Psoas muscle (tissue), 7 donors: ENCODE measurements at regions not wholly inside any gene's neighbourhood (a gene's known extent, or its start where the extent isn't known, plus 50 kb on each side); places are given as distances from the start of the nearest gene placed in this dataset.

Source experiments
- ATAC-seq, 4 donors: fragments of 200-7000 bp; cut with Tn5 transposase; one replicate each; pipeline ENCODE4 v1.9.1; 2020; ENCODE audit warnings: moderate library complexity in 3 of 4, mild to moderate bottlenecking in 2 of 4
- DNase-seq, 2 donors: peaks; one replicate each; pipeline ENCODE4 v3.0.0-alpha.2; 2020
- H3K27ac ChIP-seq: fragments of 200-600 bp; one replicate; pipeline ENCODE4 v1.8.0; 2022
- H3K27me3 ChIP-seq, 3 donors: fragments of 200-600 bp in 1 of 3; one replicate each; pipeline versions ENCODE4 v1.6.1 to v1.8.0; 2013 to 2022; ENCODE audit warnings: low read length in 2 of 3, mild to moderate bottlenecking in 2 of 3, moderate library complexity in 1 of 3; ENCODE audit not compliant: insufficient read depth in 3 of 3
- H3K36me3 ChIP-seq, 2 donors: fragments of 200-600 bp in 1 of 2; one replicate each; pipeline versions ENCODE4 v1.6.1 to v1.8.0; 2013 to 2022; ENCODE audit warnings: low read depth in 1 of 2, mild to moderate bottlenecking in 1 of 2, moderate library complexity in 1 of 2; ENCODE audit not compliant: insufficient read depth in 1 of 2
- H3K4me1 ChIP-seq: fragments of 200-600 bp; one replicate; pipeline ENCODE4 v1.8.0; 2022
- H3K4me3 ChIP-seq: fragments of 200-600 bp; one replicate; pipeline ENCODE4 v1.8.0; 2022; ENCODE audit warnings: mild to moderate bottlenecking
- H3K9me3 ChIP-seq: fragments of 200-600 bp; one replicate; pipeline ENCODE4 v1.8.0; 2022
- WGBS, 3 donors: extraction: QIAGEN DNeasy Blood & Tissue Kit; methylation state at CpG; one replicate each; pipeline versions ENCODE4 v1.1.6 to v1.1.7; 2013; 5-methylcytosine and 5-hydroxymethylcytosine counted together
- intact Hi-C, 2 donors: fragments of 100-400 bp; cut with DNase I; formaldehyde crosslinking; loops; one replicate each; pipeline versions ENCODE4 v1.11.0 to v1.14.2; 2022
- TF ChIP-seq, protein P1 (sequence below): fragments of 200-600 bp; IDR thresholded peaks from one replicate; pipeline ENCODE4 v1.8.0; 2022; ENCODE audit warnings: antibody characterized with exemption
- donor health status: healthy with polysubstance abuse.
- donor health status: DM: no; HTN: no; CAD: no; lungs with moderate emphysema.
- donor health status: Bipolar disorder and iron deficiency.
- donor health status: healthy.
- donor health status: DM: yes; HTN: yes; CAD: no.
- donor health status: DM: no; HTN: no; CAD: no.
- donor health status: DM: yes; HTN: yes; CAD: no.

DNA sequence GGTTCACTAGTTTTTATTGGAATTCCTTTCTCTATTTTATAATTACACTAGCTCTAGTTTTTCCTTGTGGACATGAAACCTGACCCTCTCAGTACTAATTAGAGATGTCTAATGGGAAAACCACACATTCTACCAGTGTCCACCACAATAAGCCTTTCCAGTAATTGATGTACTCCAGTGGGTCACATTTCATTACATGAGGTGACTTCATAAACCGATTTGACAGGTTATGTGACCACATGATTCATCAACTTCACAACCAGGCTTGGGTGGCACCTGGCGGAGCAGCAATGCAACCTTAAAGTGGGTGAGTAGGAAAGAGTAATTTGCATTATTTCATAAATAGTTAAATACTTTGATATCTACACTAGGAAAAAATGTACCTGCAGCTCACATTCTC, 284.2 kb upstream of the ADAMTS16 start:
- Histone ChIP-seq H3K4me1 (no peaks in the 10 kb centered on the region), H3K36me3 (no peaks in the 10 kb centered on the region), H3K27ac (no peak overlapping the region), H3K27me3 (no peaks in the 10 kb centered on the region), H3K9me3 (no peaks in the 10 kb centered on the region), H3K4me3 (no peak overlapping the region)
- no peak for DNase-seq
- intact Hi-C loops, result no loop called here
- no peak for ATAC-seq
- WGBS, 3 donors, result 67 to 77% (median 76%) methylated on average over 2 of the region's 2 CpGs
- TF ChIP-seq, protein P1, sequence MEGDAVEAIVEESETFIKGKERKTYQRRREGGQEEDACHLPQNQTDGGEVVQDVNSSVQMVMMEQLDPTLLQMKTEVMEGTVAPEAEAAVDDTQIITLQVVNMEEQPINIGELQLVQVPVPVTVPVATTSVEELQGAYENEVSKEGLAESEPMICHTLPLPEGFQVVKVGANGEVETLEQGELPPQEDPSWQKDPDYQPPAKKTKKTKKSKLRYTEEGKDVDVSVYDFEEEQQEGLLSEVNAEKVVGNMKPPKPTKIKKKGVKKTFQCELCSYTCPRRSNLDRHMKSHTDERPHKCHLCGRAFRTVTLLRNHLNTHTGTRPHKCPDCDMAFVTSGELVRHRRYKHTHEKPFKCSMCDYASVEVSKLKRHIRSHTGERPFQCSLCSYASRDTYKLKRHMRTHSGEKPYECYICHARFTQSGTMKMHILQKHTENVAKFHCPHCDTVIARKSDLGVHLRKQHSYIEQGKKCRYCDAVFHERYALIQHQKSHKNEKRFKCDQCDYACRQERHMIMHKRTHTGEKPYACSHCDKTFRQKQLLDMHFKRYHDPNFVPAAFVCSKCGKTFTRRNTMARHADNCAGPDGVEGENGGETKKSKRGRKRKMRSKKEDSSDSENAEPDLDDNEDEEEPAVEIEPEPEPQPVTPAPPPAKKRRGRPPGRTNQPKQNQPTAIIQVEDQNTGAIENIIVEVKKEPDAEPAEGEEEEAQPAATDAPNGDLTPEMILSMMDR, result no peak

DNA sequence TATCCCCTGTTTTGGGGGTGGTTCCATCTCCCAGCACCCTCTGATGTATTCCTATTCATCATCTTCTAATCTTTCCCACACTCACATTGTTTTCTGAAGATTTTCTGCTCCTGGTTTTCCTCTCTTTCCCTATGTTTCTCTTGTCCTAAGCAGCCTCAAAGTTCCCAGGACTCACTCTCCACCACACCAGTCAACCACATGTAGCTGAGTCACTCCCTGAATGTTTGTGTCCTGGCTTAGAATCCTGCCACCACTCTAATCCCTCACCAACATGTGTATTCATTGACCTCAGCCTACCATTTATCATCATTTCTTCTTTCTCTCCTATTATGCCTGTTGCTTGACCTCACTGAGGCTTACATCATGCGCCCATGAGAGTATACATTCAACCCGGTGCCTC, 282.4 kb upstream of the ADAMTS16 start:
- Histone ChIP-seq H3K9me3 (no peaks in the 10 kb centered on the region), H3K4me3 (no peak overlapping the region), H3K36me3 (no peaks in the 10 kb centered on the region), H3K4me1 (no peaks in the 10 kb centered on the region), H3K27me3 (no peaks in the 10 kb centered on the region), H3K27ac (no peak overlapping the region)
- 89 to 96% (median 92%) methylated on average over 2 of the region's 2 CpGs for whole genome bisulfite sequencing, 3 donors
- TF ChIP-seq, protein P1, result no peak
- ATAC-seq, result no peak
- intact Hi-C loops, result no loop called here
- no peak for DNase-seq

DNA sequence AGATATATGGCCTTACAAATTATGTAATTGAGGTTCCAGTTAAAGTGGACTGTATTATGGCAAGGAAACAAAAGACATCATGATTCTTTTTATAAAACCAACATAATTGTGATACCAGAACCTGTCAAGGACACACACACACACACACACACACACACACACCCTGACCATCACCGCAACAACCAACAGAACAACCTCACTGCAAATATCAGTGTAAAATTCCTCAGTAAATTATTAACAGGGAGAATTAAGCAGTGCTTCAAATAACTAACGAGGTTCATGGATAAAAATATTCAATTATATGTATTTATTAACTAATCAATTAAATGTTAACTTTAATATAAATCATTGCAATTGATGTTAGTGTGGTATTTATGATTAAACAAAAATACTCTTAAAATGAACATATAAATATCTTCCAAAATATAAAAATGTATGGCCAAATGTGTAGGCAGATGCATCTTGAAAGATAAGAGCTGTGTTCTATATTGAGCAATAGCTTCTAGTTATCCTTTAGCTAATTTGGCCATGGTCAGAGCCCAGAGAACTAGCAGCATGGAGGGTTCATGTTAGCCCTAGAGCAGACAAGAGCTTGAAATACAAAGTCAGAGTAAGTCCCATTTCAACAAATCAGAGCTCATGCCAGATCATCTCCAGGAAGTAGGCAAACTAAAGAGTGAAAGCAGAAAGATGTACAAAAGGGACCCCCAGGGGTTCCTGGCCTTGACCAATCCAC, 280.5 kb upstream of the ADAMTS16 start:
- DNase-seq (no peak), ATAC-seq (no peak)
- WGBS, 3 donors, result 87 to 92% (median 90%) methylated on average over 2 of the region's 2 CpGs
- Histone ChIP-seq H3K27me3 (no peaks in the 10 kb centered on the region), H3K27ac (no peak overlapping the region), H3K9me3 (no peaks in the 10 kb centered on the region), H3K4me3 (no peak overlapping the region), H3K36me3 (no peaks in the 10 kb centered on the region), H3K4me1 (no peaks in the 10 kb centered on the region)
- intact Hi-C loops, result no loop called here
- TF ChIP-seq, protein P1, result no peak

DNA sequence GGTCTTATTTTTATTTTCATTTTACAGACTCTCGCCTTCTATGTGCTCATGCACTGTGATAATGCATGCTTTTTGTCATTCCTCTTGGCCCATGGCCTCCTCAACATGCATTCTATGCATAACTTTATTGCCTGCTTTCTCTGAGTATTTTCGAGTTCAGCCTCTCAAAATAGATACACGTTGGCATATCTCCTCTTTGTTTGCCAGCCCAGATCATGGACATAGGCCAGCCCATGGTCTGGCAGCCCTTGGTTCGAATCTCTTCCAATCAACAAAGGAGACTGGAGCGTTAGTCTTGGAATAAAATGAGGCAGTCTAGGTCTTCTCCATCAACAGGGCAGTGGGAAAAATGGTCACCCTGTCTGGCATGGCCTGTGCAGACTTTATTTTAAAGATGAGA, 279.5 kb upstream of the ADAMTS16 start:
- Histone ChIP-seq H3K9me3 (no peaks in the 10 kb centered on the region), H3K4me3 (no peak overlapping the region), H3K4me1 (no peaks in the 10 kb centered on the region), H3K27ac (no peak overlapping the region), H3K27me3 (no peaks in the 10 kb centered on the region), H3K36me3 (no peaks in the 10 kb centered on the region)
- TF ChIP-seq, protein P1, result no peak
- no peak for DNase-seq
- intact Hi-C loops, result no loop called here
- no peak for ATAC-seq
- 40 to 51% (median 45%) methylated on average over 5 of the region's 5 CpGs for WGBS, 3 donors

DNA sequence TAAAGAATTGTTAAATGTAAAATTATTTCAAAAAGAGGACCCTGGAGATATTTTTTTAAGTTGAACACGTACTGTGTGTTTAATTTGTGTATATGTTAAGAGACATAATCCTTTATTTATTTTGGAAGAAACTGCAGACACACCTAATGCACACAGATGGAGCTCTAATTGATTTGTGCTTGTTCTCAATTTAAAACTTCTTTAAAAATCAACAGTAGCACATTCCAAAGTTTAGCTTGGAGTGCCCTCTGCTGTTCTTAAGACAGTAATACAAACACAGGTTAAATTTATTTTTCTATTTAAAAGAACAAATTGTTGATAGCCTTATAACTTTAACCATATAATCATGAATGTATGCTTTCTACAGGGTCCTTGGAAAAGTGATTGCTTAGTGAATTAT, 277.6 kb upstream of the ADAMTS16 start:
- no peaks in the 10 kb centered on the region for H3K4me1 ChIP-seq
- TF ChIP-seq, protein P1, result peak; percentile 44
- no peak overlapping the region for H3K4me3 ChIP-seq
- no peaks in the 10 kb centered on the region for H3K27me3 ChIP-seq
- no peak for DNase-seq
- no peaks in the 10 kb centered on the region for H3K9me3 ChIP-seq
- 20 to 23% (median 21%) methylated on average over 1 of the region's 1 CpG for WGBS, 3 donors
- H3K27ac ChIP-seq, result no peak overlapping the region
- ATAC-seq, result no peak
- no peaks in the 10 kb centered on the region for H3K36me3 ChIP-seq
- intact Hi-C loops, result no loop called here
